Lower leg skin (tissue), 3 donors: ENCODE measurements at regions not wholly inside any gene's neighbourhood (a gene's known extent, or its start where the extent isn't known, plus 50 kb on each side); places are given as distances from the start of the nearest gene placed in this dataset.

ENCODE experiments used
- CTCF ChIP-seq, 3 donors: fragments of 450-650 bp; IDR thresholded peaks; one replicate each; pipeline ENCODE4 v1.5.1; 2016; ENCODE audit warnings: antibody characterized with exemption in 3 of 3, mild to moderate bottlenecking in 3 of 3, moderate library complexity in 2 of 3
- POLR2A ChIP-seq, 2 donors: fragments of 450-650 bp; IDR thresholded peaks; one replicate each; pipeline ENCODE4 v1.6.1; 2016 to 2017; ENCODE audit warnings: antibody characterized with exemption in 2 of 2, mild to moderate bottlenecking in 1 of 2, moderate library complexity in 1 of 2

GRCh38 chr10:64277536-64277935 lies 756.3 kb downstream of the REEP3 start:
- TF ChIP-seq POLR2A (IDR thresholded peaks at IDR 0.05) (no peak), CTCF (IDR thresholded peaks at IDR 0.05) (no peak)
